HK-2 (cell line): ENCODE measurements at regions not wholly inside any gene's neighbourhood (a gene's known extent, or its start where the extent isn't known, plus 50 kb on each side); places are given as distances from the start of the nearest gene placed in this dataset.
"Not testable (repeated sequence)": the region's sequence is repeated elsewhere in the genome, so short reads cannot be mapped to it uniquely, and the experiment has no call there.

Source experiments
- DNase-seq: peaks from one replicate; pipeline ENCODE4 v3.0.0-alpha.2; 2018; ENCODE audit not compliant: unreplicated experiment

DNA sequence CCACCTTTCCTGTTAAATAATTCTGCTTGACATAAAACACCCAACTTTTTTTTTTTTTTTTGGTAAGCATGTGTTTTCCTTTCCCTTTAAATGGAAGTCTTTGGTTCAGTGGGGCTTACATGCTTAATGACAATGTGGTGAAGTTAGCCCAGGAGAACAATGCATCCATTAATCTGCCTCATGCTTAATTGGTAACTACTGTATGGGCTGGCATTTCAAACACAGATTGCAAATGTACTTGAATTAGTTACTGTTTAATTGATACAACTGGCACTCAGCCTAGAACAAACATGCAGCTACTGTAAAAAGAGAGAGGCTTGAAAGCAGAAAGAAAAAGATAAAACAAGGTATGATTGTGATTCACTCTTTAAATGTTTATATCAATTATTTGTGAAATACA is 483.6 kb upstream of the NOX3 start:
- no peak for DNase-seq

DNA sequence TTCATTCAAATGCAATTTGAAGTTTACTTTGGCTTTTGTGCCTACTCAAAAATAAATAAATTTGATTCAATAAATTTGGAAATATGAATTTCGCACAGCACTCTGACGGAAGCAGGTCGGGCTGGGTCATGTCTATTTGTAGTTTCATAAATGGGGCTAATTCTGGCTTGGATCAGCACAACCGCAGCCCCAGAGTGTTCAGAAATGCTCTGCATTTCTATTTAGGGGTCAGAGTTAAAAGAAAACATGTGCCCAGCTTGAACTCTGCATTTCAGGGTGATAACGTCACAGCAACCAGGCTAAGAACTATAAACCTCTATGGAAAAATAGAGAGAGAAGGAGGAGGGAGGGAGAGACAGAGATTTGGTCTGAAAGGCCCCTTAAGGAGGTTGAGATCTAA is 480.9 kb upstream of the NOX3 start:
- DNase-seq, result no peak

DNA sequence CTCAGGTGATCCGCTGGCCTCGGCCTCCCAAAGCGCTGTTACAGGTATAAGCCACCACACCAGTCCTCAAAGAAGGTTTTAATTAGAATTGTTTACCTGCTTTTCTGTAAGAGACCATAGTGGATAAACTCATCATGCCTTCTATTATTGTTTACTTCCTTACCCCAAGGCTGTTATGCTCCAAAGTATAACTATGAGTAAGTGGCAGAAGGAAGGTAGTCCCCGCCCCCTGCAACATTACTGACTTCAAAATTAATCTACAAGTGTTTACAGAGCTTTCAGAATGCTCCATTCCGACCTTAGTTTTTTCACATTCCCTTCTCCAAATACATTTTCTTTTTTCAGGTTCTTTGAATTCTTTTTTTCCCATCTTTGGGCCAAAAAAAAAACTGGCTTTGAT is 480.5 kb upstream of the NOX3 start:
- no peak for DNase-seq

DNA sequence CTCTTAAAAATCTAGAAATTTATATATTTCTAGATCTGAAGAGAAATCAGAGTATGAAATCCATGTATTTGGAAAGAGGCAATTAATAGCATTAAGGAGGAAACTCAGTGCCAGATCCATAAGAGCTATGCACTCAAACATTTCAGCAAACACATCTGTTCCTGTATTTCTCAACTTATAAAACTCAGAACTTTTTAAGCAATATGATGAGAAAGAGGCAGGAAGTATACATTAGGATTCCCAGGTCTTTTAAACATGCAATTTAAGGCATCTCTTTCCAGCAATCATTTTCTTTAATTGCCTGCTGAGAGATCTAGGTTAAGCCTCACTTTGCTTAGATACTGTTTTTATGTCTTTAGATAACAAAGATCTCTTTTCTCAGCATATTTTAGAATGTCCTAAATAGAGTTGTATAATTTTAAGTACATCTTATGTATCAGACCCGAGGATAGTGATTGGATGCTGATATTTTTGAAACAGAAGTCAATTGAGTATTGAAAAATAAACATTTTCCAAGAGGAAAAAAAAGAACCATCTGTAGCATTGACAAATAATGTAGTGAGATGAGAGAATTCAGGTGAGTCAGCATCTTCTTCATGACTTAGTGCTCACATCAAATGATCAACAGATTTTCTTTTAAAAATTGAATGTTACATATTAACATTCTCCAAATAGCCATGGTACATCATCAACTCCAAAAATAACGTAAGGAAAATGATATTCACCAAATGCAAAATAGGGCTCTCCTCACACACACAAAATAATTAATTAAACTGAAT is 461.4 kb upstream of the NOX3 start:
- no peak for DNase-seq

DNA sequence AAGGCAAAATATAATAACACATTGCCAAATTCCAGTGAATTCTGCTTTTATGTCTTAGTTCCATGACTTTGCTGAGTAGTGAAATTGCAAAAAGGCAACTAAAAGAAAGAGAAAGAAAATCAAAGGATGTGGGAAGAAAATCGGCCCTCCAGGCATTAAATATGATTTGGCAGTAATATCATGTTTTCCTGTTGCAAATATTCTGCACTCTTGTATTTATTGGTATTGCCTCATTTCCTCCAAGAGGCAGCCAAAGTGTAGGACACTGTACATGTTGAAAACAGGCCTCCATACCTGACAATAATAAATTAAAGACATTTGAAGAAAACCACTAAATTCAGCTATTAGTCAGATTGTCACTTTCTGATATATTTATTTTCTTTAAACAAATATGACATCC is 460.0 kb upstream of the NOX3 start:
- no peak for DNase-seq

DNA sequence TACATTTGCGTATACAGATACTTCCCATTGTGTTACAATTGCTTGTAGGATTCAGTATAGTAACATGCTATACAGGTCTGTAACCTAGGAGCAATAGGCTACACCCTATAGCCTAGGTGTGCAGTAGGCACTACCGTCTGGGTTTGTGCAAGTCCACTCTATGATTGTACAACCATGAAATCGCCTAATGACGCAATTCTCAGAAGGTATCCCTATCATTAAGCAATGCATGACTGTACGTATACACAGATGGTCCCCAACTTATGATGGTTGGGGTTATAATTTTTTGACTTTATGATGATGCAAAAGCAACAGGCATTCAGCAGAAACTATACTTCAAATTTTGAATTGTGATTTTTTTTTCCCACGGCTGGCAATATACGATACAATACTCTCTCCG is 458.2 kb upstream of the NOX3 start:
- DNase-seq, result no peak

DNA sequence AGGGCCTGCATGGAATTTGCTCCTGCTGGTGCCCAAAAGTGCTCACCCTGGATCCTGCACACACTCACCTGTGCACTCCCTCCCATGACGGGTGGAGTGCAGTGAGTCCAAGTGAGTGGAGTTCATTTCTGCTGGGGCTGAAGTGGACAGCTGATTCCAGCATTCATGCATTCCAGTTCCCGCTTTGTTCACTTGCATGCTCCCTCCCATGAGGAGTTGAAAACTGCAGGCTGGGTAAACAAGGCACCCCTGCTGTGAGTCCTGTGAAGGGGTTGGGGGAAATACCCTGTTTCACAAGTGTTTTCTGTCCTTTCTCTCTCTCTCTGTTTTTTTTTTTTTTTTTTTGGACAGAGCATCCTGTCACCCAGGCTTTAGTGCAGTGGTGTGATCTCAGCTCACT is 454.1 kb upstream of the NOX3 start:
- no peak for DNase-seq

DNA sequence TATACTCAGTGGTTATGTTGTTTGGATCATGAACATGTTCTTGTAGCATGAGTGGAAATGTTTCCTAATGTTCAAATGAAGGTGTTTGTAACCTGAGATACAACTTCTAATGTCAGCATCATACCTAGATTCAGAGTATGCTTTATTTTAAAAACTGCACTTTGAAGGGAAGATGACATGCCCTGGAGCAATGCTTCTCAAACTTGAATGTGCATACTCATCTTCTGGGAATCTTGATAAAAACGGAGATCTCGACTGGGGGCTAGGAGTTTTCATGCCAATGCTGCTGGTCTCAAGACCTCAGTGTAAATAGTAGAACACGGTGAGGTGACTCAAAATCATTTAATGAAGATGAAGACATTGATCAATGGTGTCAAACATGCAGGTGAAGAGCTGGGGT is 440.0 kb upstream of the NOX3 start:
- DNase-seq, result no peak

DNA sequence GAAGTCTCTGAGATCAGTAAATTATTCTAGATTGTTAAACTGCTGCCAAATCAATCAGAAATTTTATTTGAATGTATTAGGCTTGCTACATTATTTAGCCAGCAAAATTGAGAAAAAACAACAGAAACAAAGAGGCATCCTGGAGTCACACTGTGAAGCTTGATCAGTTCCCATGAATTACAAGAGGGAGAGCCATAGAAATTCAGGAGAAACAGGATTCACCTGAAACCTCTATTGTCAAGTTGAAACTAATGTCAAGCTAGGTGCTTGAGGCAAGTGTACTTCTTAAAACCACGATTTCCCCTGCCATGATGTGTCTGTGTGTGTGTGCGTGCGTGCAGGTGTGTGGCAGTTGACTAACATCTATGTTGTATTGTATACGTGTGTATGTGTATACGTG is 439.1 kb upstream of the NOX3 start:
- DNase-seq, result no peak

DNA sequence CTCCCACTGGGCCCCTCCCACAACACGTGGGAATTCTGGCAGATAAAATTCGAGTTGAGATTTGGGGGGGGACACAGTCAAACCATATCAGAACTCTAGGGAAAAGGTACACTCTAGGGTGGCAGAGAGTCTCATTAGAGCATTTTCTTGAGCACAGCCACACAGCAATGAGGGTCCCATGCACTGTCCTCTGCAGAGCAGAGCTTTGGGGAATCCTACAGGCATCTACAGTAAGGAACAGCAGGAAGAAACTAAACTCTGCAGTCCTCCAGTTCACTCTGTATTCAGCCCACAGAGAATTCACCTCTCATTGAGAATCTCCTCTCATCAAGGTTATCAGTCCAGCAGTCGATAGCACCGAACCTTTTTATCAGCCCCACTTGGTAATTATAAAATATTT is 438.6 kb upstream of the NOX3 start:
- no peak for DNase-seq

DNA sequence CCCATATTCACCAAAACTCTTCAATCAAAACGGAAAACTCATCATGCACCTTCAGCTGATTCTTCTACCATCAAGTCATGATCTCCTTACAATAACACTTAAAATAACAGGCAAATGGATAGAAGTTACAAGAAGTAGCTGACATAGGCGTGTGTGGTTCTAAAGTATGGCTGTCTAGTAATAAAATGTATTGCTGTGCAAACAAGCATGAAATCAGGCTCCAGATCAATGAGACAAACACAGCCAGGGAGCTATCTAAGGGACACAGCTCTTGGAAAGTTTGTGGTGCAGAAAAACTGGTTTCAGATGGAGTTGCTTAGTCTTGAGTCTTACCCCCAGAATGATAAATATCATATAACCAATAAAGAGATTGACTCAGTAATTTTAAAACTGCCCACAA is 434.8 kb upstream of the NOX3 start:
- DNase-seq, result no peak

DNA sequence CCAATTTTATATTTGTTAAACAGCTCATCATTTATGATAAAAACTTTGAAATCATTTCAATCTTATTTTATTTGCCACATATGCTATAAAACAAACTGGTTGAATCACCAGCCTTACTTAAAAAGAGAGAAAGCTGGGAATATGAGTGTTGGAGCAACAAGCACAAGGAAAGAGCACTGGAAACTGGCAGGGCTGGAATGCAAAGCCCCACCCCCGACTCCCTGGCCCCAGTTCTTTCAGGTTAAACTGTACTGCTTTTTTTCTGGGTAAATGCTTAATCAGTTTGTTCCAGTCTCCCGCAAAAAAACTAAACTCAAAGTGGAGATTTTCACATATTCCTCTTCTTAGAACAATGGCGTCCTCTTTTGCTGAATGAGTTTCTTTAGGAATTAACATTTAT is 433.8 kb upstream of the NOX3 start:
- DNase-seq, result no peak

DNA sequence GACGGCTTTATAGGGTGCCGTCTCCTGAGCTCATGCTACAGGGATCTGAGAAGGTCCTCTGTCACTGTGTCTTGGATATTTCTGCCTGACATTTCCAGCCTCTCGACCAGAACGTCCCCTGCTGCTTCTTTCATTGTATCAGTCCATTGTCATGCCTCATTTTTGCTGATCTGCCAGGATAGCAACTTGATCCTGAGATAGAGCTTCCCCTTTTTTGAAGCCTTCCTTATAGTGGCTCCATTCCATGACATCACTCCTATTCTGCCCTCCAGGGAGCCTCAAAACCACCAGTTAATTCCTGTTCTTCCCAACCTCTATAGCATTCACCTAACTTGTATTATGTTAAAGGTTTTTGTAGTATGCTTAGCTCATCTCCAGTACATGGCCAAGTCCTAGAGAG is 431.8 kb upstream of the NOX3 start:
- no peak for DNase-seq

DNA sequence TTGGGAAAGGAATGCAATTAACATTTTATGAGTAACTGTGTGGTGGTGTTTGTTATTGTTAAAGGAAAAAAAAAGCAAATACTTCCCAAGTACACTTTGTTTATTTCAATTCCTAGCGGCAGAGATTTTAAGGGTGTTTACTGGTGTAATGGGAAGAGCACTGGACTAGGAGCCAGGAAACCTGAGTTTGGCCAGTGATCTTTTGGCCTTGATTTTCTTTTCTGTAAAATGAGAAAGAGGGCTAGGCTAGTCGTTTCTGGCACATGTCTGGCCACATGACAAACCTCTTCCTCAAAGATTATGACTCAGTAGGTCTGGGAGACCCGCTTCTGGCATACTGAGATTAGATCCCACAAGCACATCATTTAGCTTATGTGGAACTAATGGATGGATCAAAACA is 428.1 kb upstream of the NOX3 start:
- DNase-seq, result no peak

DNA sequence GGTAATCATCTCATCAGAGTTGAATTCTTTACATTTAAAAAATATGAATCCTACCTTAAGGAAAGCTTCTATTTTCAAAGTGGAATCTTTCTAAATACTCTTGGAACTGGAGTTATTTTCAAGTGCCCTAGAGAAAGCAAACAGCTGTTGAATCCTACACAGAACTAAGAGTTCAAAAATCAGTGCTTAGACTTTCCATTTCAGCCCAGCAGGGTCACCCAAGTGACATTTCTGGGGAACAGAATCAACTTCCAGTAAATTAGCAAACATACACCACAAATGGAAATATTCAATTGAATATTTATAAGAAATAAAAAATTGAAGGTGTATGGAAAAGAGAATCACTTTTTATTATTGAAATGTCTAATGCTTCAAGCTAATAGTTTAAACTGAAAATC is 427.7 kb upstream of the NOX3 start:
- no peak for DNase-seq

DNA sequence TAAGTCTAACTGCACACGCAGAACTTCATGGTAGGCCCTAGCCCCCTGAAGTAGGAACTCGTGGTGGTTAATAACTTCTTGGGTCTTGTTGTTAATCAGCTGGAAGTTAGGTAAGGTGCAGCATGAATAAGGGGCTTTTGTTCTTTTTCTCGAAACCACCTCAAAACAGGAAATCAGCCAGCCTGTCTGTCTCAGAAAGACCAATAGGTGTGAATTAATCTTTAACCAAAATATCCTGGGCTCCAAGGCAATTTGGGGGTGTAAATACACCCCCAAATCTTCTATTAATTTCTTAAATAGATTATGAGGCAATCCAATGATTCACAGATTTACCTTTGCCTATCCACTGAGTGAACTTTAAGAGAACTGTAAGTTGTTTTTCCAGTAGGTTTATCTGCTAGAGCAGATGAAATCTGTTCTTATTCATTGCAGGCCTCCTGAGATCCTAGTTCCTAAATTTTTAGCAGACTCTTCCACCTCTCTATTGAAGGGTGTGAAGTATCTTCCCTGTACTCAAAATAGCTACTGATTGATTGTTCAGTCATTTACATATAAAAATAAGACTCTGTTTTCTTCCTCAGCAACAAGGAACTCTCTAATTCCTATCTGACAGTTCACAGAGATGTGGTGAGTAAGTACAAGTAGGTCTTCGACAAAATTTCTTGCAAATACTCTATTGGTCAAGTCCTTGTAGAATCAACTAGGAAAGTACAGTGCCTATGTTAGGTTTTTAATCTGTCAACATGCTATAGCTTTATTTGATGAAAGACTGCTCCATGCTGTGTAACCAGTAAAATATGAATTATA is 427.1 kb upstream of the NOX3 start:
- no peak for DNase-seq

DNA sequence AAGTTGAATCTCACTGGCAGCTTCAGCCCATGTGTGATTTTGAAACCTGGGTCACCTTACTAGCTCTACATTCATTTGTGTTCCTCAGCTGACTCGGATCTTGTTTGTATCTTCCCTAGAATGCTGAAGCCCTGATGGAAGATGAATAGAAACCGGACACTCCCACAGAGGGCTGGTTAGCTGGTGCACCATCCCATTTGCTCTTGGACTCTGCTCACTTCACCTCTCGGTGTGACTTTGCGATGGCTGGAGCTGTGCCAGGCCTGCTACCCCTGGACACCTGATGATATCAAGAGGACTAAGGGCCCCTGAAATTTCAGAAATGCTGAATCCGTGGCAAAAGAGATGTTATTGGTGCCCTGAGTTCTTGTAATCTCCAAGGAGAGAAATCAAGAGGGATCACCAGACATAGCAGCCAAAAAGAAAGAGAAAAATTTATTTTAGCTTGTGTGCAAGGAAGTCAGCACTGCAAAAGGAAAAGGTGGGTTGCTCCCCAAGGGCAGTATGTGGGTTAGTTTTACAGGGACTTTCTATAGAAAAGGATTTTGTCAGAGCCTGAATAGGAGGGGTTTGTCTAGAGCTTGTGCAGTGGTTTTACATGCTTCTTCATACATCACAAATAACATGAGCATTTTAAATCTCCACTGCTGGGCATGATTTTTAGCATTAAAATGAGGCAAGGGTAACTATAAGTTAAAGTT is 426.3 kb upstream of the NOX3 start:
- DNase-seq, result no peak

DNA sequence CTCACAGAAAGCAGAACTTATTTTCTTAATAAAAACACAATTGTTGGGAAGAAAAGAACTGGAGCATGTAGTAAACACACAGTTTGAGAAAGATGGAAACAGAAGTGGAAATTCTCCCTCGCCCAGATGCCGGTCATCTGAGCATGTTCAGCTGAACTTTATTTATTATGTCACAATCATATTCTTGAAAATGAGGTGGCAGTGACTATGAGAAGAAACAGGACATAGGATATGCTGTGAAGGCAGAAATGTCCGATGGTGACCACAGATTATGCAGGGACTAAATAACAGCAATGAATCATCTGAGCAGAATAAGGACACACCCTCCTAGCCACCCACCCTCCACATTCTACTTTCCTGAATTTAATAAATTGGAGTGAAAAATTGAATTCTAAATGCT is 425.3 kb upstream of the NOX3 start:
- DNase-seq, result no peak

DNA sequence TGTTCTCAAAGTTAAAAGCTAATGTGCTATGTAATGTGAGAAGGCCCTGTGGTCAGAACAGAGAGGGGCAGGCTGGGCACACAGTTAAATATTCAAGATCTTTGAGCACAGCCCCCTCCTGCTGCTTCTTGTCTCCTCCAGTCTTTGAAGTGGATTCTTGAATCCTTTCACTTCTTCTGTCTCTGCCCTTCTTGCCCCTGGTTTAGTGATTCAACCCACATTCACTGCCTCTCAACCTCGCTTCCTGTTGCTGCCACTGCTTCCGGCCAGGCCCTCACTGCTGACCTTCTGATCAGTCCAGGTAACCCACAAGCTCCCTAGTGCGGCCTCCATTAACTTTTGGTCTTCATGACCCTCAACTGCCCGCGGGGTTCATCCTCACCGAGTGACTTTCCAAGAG is 417.3 kb upstream of the NOX3 start:
- DNase-seq, result peak; percentile 24

DNA sequence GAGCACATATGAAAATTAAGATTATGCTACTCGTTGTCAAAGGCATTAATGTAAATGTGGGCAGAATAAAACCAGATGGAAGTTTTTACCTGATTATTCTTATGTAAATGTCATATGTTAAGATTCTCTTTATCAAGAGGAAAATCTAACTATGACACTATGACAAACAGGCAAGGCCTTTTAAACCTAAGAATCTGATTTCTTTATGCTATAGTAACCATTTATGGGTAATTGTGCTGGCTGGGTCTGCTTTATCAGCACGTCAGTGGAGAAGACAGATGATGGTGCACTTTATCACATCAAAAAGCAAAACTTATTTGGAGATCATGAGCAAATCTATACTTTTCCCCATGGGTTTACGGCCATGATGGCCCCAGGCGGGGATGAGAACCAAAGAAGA is 412.0 kb upstream of the NOX3 start:
- DNase-seq, result no peak

DNA sequence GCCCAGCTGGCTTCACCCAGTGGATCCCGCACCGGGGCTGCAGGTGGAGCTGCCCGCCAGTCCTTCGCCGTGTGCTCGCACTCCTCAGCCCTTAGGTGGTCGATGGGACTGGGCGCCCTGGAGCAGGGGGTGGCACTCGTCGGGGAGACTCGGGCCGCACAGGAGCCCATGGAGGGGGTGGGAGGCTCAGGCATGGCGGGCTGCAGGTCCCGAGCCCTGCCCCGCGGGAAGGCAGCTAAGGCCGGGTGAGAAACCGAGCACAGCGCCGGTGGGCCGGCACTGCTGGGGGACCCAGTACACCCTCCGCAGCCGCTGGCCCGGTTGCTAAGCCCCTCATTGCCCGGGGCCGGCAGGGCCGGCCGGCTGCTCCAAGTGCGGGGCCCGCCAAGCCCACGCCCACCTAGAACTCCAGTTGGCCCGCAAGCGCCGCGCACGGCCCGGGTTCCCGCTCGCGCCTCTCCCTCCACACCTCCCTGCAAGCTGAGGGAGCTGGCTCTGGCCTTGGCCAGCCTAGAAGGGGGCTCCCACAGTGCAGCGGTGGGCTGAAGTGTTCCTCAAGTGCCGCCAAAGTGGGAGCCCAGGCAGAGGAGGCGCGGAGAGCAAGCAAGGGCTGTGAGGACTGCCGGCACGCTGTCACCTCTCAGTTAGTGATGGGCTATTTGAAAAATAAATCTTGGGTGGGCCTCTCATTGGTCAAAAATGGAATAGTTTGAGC is 411.2 kb upstream of the NOX3 start:
- DNase-seq, result not testable (repeated sequence)

DNA sequence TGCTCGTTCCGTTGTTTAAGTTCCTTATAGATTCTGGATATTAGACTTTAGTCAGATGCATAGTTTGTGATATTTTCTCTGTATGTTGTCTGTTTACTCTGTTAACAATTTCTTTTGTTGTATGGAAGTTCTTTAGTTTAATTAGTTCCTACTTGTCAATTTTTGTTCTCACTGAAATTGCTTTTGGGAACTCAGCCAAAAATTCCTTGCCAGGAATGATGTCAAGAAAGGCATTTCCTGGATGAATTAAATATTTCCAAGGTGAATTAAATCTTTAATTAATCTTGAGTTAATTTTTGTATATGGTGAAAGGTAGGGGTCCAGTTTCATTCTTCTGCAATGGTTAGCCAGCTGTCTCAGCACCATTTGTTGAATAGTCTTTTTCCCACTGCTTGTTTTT is 406.2 kb upstream of the NOX3 start:
- no peak for DNase-seq
